ENCODE measurements at regions not wholly inside any gene's neighbourhood (a gene's known extent, or its start where the extent isn't known, plus 50 kb on each side); places are given as distances from the start of the nearest gene placed in this dataset.
"Not testable (repeated sequence)": the region's sequence is repeated elsewhere in the genome, so short reads cannot be mapped to it uniquely, and the experiment has no call there.

GRCh38 chr6:26957399-26958127, 289.9 kb upstream of the PRSS16 start:
- DNase-seq (ENCODE audit: low read depth in 2 of 2): not testable (repeated sequence)

GRCh38 chr6:26961236-26961635, 286.3 kb upstream of the PRSS16 start:
- not testable (repeated sequence) for DNase-seq (ENCODE audit: low read depth in 2 of 2)

GRCh38 chr6:27002447-27002846, 245.1 kb upstream of the PRSS16 start:
- no peak for DNase-seq (ENCODE audit: low read depth in 2 of 2)

GRCh38 chr6:27007020-27007419, 240.5 kb upstream of the PRSS16 start:
- no peak for DNase-seq (ENCODE audit: low read depth in 2 of 2)

- not testable (repeated sequence) for DNase-seq (ENCODE audit: low read depth in 2 of 2)
Observed at GRCh38 chr6:27008613-27009012, 238.9 kb upstream of the PRSS16 start.

- not testable (repeated sequence) for DNase-seq (ENCODE audit: low read depth in 2 of 2)
Observed at GRCh38 chr6:27014053-27014452, 233.4 kb upstream of the PRSS16 start.

- DNase-seq (ENCODE audit: low read depth in 2 of 2): no peak
Observed at GRCh38 chr6:27016689-27017088, 230.8 kb upstream of the PRSS16 start.

- not testable (repeated sequence) for DNase-seq (ENCODE audit: low read depth in 2 of 2)
Observed at GRCh38 chr6:27018401-27018800, 229.1 kb upstream of the PRSS16 start.

- peak in 1 of 2 donors; percentile 17 for DNase-seq (ENCODE audit: low read depth in 2 of 2)
Observed at GRCh38 chr6:27019651-27020552, 227.6 kb upstream of the PRSS16 start.

- DNase-seq (ENCODE audit: low read depth in 2 of 2): no peak
Observed at GRCh38 chr6:27020553-27020880, 227.0 kb upstream of the PRSS16 start.

- DNase-seq (ENCODE audit: low read depth in 2 of 2): no peak
Observed at GRCh38 chr6:27023664-27024063, 223.8 kb upstream of the PRSS16 start.

- DNase-seq (ENCODE audit: low read depth in 2 of 2): no peak
Observed at GRCh38 chr6:27025351-27025750, 222.2 kb upstream of the PRSS16 start.

- DNase-seq (ENCODE audit: low read depth in 2 of 2): no peak
Observed at GRCh38 chr6:27026361-27026760, 221.1 kb upstream of the PRSS16 start.

- DNase-seq (ENCODE audit: low read depth in 2 of 2): no peak
Observed at GRCh38 chr6:27031302-27031701, 216.2 kb upstream of the PRSS16 start.

GRCh38 chr6:27038498-27038897, 209.0 kb upstream of the PRSS16 start:
- no peak for DNase-seq (ENCODE audit: low read depth in 2 of 2)

- DNase-seq (ENCODE audit: low read depth in 2 of 2): no peak
Observed at GRCh38 chr6:27040244-27041042, 207.1 kb upstream of the PRSS16 start.

- DNase-seq (ENCODE audit: low read depth in 2 of 2): no peak
Observed at GRCh38 chr6:27043244-27043643, 204.3 kb upstream of the PRSS16 start.

GRCh38 chr6:27045131-27045530, 202.4 kb upstream of the PRSS16 start:
- not testable (repeated sequence) for DNase-seq (ENCODE audit: low read depth in 2 of 2)

GRCh38 chr6:27047725-27048124, 199.8 kb upstream of the PRSS16 start:
- DNase-seq (ENCODE audit: low read depth in 2 of 2): not testable (repeated sequence)

GRCh38 chr6:27049863-27050781, 197.4 kb upstream of the PRSS16 start:
- DNase-seq (ENCODE audit: low read depth in 2 of 2): no peak

Measured in stimulated activated CD4-positive, alpha-beta T cell treated with anti-CD3 and anti-CD28 coated beads, Interleukin-1b, Interleukin-23, amount 100 ng/mL, for 1 hour (primary cell).